Neutrophil (primary cell): ENCODE measurements at regions not wholly inside any gene's neighbourhood (a gene's known extent, or its start where the extent isn't known, plus 50 kb on each side); places are given as distances from the start of the nearest gene placed in this dataset.

ENCODE experiments used
- H3K27ac ChIP-seq: fragments of 200-600 bp; sonication (generic); 2 replicates; pipeline ENCODE4 v1.5.1; 2016; ENCODE audit warnings: mild to moderate bottlenecking, moderate library complexity
- H3K27me3 ChIP-seq: fragments of 200-600 bp; sonication (generic); 2 replicates; pipeline ENCODE4 v1.6.0; 2016; ENCODE audit warnings: mild to moderate bottlenecking
- H3K36me3 ChIP-seq: fragments of 200-600 bp; sonication (generic); 2 replicates; pipeline ENCODE4 v1.5.1; 2017
- H3K4me1 ChIP-seq, 2 experiments: fragments of 200-600 bp in 1 of 2; sonication (generic) in 1 of 2; 1 replicate in 1 of 2; 2 replicates in 1 of 2; pipeline versions ENCODE4 v1.5.1 to v1.6.1; 2013 to 2016; ENCODE audit warnings: low read depth in 1 of 2, low read length in 1 of 2, mild to moderate bottlenecking in 1 of 2, moderate library complexity in 1 of 2; ENCODE audit not compliant: control insufficient read depth in 1 of 2, insufficient read depth in 1 of 2
- H3K4me3 ChIP-seq, 2 experiments: fragments of 200-600 bp in 1 of 2; sonication (generic) in 1 of 2; 1 replicate in 1 of 2; 2 replicates in 1 of 2; pipeline ENCODE4 v1.5.1; 2013 to 2016; ENCODE audit warnings: low read depth in 1 of 2, low read length in 1 of 2, mild to moderate bottlenecking in 1 of 2, moderate library complexity in 1 of 2
- H3K9me3 ChIP-seq: fragments of 200-600 bp; sonication (generic); 2 replicates; pipeline ENCODE4 v1.5.1; 2016
- CTCF ChIP-seq: fragments of 200-600 bp; sonication (generic); IDR thresholded peaks from 2 replicates; pipeline ENCODE4 v1.5.1; 2016; ENCODE audit warnings: antibody characterized with exemption

- H3K9me3 ChIP-seq = no peaks in the 10 kb centered on the region
- no peak overlapping the region for H3K27ac ChIP-seq
- H3K4me3 ChIP-seq = no peak overlapping the region
- no peaks in the 10 kb centered on the region for H3K36me3 ChIP-seq
- H3K4me1 ChIP-seq = no peaks in the 10 kb centered on the region
- no peaks in the 10 kb centered on the region for H3K27me3 ChIP-seq
- TF ChIP-seq CTCF = no peak
These were observed 615.8 kb downstream of the TRAM1L1 start for GRCh38 chr4:116469582-116469981.

DNA sequence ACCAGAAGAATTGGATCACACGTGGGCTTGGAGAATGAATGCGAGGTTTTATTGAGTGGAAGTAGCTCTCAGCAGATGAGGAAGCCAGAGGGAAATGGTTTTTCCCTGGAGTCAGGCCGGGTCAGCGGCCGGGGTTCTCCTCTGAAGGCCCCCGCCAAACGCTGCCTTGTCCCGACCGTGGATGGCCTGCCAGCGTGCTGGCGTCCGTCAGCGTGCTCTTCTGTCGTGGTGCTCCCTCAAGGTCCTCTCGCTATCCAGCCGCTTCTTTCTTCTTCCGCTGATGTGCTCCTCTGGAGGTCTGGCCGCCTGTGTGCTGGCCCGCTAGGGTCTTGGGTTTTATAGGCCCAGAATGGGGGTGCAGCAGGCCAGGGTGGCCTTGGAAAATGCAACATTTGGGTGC is 632.2 kb downstream of the TRAM1L1 start:
- TF ChIP-seq CTCF = no peak
- no peak overlapping the region for H3K27ac ChIP-seq
- no peaks in the 10 kb centered on the region for H3K4me1 ChIP-seq
- H3K36me3 ChIP-seq = no peaks in the 10 kb centered on the region
- no peak overlapping the region for H3K4me3 ChIP-seq
- H3K9me3 ChIP-seq = no peaks in the 10 kb centered on the region
- H3K27me3 ChIP-seq = no peaks in the 10 kb centered on the region

DNA sequence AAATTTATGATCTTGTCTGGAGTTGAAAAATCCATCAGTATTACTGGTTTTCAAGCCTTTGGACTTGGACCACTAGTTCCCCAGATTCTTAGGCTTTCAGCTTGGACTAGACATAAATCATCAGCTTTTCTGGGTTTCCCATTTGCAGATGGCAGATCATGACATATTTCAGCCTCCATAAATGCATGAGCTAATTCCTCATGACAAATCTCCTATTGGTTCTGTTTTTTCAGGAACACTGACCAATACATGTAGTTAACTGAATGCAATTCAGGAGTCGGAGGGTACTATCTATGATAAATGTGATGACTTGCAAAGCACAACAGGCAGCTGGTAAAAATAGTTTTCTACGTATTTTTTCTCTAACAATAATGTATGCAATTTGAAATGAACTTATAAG is 635.6 kb downstream of the TRAM1L1 start:
- no peaks in the 10 kb centered on the region for H3K4me1 ChIP-seq
- H3K27ac ChIP-seq = no peak overlapping the region
- no peaks in the 10 kb centered on the region for H3K27me3 ChIP-seq
- no peak for TF ChIP-seq CTCF
- H3K36me3 ChIP-seq = no peaks in the 10 kb centered on the region
- no peaks in the 10 kb centered on the region for H3K9me3 ChIP-seq
- no peak overlapping the region for H3K4me3 ChIP-seq

DNA sequence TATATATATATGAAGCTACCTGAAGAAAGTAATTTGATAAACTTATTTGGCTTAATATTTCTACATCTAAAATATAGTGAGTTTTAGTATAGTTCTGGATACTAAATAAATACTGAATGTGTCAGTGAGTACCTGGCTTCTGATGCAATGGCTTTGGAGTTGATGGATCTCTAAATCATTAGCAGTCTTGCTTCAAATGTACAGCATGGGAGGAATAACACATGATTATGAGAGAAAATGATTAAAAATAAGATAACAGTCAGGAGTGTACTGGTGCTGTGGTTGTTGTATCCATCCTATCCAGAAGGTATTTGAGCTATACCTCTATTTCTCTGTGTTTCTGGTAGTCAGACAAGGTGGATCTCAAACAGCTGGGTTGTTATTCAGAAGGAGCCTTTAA is 641.3 kb downstream of the TRAM1L1 start:
- Histone ChIP-seq H3K27ac (no peak overlapping the region), H3K27me3 (no peaks in the 10 kb centered on the region), H3K36me3 (no peaks in the 10 kb centered on the region), H3K4me1 (no peaks in the 10 kb centered on the region), H3K4me3 (no peak overlapping the region), H3K9me3 (no peaks in the 10 kb centered on the region)
- TF ChIP-seq CTCF = no peak

- H3K27me3 ChIP-seq = no peaks in the 10 kb centered on the region
- H3K4me1 ChIP-seq = no peaks in the 10 kb centered on the region
- H3K9me3 ChIP-seq = no peaks in the 10 kb centered on the region
- no peak for TF ChIP-seq CTCF
- H3K4me3 ChIP-seq = no peak overlapping the region
- H3K27ac ChIP-seq = no peak overlapping the region
- no peaks in the 10 kb centered on the region for H3K36me3 ChIP-seq
These were observed 646.2 kb downstream of the TRAM1L1 start for GRCh38 chr4:116438981-116439729.
